ENCODE measurements at regions not wholly inside any gene's neighbourhood (a gene's known extent, or its start where the extent isn't known, plus 50 kb on each side); places are given as distances from the start of the nearest gene placed in this dataset.

DNA sequence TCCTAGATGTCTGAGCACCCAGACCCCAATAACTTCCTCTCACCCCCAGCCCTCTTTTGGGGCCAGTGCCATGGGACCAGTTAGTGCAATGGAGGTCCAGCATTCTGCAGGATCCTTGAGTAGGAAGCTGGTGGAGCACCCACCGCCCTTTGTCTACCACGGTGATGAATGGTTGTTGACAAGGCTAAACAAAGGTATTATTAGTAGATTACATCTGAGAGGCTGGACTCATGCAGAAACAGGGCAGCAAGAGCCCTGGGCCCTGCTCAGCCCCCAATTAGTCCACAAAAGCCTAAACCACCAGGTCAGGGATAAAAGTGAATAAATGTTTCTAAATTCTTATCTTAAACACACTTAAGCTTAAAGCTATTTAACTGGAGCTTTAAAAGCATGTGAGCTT lies 196.5 kb upstream of the TSHZ3 start:
- Mint-ChIP-seq H3K4me1 (no peaks in the 10 kb centered on the region), H3K36me3 (no peaks in the 10 kb centered on the region)

DNA sequence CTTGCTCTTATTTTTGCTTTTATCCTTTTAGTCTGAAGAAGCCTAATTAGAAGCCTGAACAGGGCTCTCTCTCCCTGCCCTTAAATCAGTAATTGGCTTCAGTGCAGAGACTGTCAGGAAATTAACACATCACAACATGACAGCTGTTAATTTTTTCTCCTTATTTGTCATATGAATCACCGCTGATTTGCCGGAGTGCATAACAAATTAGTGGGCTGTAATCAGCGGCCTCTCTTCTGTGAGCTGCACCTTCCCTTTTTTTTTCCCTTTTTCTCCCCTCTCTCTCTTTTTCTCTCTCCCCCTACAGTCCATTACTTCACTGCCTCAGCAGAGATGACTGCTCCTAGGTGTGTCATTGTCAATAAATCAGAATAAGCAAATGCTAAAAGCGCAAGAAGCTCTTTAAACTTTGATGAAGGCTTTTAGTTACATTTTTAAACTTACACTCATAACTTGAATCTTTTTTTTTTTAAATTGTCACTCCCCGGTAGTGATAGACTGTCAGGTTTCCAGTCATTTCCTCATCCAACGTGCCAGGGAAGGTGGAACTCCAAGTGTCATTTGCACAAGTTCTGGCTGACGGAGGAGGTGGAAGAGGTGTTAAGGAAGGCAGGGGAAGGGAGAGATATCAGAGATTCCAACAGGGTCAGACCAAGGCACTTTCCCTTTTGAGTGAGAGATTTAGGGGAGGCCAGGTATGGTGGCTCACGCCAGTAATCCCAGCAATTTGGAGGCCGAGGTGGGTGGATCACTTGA lies 197.1 kb upstream of the TSHZ3 start:
- Mint-ChIP-seq H3K27me3 (no peaks in the 10 kb centered on the region), H3K4me3 (no peak overlapping the region), H3K4me1 (no peaks in the 10 kb centered on the region), H3K36me3 (no peaks in the 10 kb centered on the region), H3K9me3 (no peaks in the 10 kb centered on the region), H3K27ac (no peak overlapping the region)

More for the DNA sequence above, 196.5 kb upstream of the TSHZ3 start:
- Mint-ChIP-seq H3K27ac (no peak overlapping the region), H3K9me3 (no peaks in the 10 kb centered on the region), H3K4me3 (no peak overlapping the region), H3K27me3 (no peaks in the 10 kb centered on the region)

DNA sequence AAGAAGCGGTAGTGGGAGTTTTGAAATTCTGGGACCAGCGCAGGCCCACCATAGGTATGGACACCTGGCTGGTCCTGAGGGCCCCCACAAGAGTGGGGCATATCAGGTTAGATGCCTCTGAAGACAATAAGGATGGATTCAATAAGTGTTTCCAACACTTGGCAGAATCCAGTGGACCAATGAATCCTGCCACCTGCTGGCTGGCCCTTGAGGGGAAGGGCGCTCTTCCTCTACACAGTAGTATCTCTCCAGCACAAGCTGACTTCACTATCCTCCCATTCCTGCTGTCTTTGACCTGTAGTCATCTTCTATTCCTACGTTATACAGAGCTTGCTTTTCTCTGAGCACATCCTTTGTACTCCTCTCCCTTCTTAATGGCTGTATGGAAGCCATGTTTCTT lies 199.7 kb upstream of the TSHZ3 start:
- Mint-ChIP-seq H3K27ac (no peak overlapping the region), H3K9me3 (no peaks in the 10 kb centered on the region), H3K36me3 (no peaks in the 10 kb centered on the region), H3K27me3 (peaks cover 3% of the 10 kb centered on the region), H3K4me1 (no peaks in the 10 kb centered on the region), H3K4me3 (no peak overlapping the region)

DNA sequence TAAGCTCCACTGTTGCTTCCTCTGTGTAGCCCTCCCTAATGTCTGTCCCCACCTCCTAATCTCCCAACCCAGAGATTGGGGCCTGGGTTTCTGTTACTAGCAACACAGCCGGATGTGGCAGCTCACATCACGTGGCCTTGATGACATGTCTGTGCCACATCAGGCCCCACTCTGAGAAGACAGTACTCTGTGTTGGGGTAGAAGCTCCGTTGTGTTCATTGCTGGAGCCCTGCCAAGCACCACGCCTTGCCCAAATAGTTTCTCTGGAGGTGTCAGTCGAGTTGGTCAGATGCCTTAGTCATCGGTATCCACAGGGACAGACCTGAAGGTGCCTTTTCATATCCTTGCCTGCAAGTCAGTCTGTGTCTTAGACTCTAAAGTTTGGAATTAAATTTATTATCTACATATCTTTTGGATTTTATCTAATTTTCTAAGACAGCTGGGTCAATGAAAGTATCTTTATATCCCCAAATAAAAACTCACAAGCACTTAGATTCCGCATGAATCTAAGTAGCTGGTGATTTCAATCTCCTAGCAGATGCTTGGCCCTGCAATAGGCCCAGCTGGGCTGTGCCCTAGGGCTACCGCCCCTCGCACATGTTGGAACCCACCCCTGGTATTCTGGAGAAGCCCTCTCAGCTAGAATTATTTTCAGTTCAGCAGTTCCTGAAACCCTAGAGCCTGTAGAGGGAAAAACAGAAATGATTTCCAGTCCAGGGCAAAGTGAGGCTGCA lies 204.0 kb upstream of the TSHZ3 start:
- Mint-ChIP-seq H3K9me3 (no peaks in the 10 kb centered on the region), H3K36me3 (no peaks in the 10 kb centered on the region), H3K27ac (no peak overlapping the region), H3K27me3 (peaks cover 3% of the 10 kb centered on the region), H3K4me3 (no peak overlapping the region), H3K4me1 (no peaks in the 10 kb centered on the region)

DNA sequence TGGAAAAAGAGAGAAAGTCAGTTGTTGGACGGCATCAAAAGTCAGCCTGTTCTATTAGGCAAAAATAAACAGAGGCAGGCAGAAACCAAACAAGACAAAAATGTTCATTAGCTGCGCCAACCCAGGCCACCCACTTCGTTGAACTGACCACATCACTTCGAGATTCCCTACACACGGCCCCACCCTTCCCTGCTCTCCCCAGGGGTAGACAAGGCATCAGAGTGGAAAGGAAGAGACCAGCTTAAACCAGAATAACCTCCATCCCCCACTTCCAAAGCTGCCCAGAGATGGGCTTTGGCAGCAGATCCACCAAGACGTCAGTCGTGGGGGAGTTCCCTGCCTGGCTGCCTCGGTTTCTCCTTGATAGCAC lies 204.6 kb upstream of the TSHZ3 start:
- H3K27ac Mint-ChIP-seq = no peak overlapping the region
- H3K4me1 Mint-ChIP-seq = no peaks in the 10 kb centered on the region
- H3K9me3 Mint-ChIP-seq = no peaks in the 10 kb centered on the region
- no peak overlapping the region for H3K4me3 Mint-ChIP-seq
- H3K27me3 Mint-ChIP-seq = peaks cover 3% of the 10 kb centered on the region
- no peaks in the 10 kb centered on the region for H3K36me3 Mint-ChIP-seq

DNA sequence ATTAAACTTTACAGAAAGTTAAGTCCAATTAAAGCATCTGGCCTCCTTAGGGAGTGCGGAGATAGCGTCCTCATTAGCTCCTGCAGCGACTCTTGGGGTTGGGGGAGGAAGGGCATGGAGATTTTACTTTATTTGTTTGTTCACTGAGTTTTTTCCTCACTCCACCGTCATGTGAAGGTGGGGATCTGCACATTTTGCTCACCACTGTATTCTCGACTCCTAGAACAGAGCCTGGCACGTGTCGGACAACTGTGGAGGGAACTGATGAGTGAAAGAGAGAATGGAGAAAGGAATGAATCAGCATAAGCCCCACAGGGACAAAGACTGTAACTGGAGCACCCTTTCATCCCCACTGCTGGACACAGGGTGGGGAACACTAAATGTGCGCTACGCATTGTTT lies 205.1 kb upstream of the TSHZ3 start:
- Mint-ChIP-seq H3K4me3 (no peak overlapping the region), H3K4me1 (no peaks in the 10 kb centered on the region), H3K36me3 (no peaks in the 10 kb centered on the region), H3K9me3 (no peaks in the 10 kb centered on the region), H3K27ac (no peak overlapping the region), H3K27me3 (peaks cover 3% of the 10 kb centered on the region)

DNA sequence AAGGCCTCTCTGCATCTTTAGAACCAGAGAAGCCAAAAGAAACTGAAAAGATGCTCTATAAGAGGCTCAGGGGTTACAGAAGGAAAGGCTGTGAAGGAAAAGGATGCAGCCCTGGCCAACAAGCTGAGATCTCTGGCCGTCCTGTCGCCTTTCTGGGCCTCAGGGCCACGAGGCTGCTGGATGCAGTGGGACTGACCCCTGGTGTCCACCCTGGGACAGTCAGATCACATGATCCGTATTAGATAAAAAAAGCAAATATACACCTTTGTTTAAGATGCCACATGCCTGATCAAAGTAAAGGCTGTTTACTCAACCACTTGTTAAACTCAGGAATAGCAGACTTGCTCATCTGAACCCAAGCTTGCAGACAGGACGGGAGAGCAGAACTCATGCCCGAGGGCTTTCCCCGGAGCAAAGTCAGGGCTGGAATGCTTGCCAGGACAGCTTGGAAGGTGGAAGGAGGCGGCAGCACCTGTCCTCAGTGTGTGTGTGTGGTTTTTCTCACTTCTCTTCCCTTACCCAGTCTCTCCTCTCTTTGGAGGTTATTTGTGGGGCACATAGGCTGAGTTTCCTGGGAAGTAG lies 206.5 kb upstream of the TSHZ3 start:
- Mint-ChIP-seq H3K27ac (no peak overlapping the region), H3K36me3 (peaks cover 2% of the 10 kb centered on the region), H3K4me3 (no peak overlapping the region), H3K27me3 (peaks cover 3% of the 10 kb centered on the region), H3K9me3 (no peaks in the 10 kb centered on the region), H3K4me1 (no peaks in the 10 kb centered on the region)

DNA sequence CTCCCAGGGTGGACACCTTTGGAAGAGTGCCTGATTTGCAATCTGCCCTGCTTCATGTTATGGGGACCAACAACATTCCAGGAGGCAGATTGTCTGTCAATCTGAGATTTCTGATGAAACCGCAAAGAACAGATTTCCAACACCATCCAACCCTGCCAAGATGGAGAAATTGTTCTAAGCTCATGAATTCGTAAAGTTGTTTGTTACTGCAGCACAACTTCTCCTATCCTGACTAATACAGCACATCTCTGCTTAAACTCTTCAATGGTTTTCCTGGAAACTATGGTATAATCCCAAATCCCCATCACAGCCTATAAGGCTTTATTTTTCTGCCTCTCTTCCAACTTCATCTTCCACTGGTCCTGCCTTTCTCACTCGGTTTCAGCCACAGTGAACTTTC lies 210.3 kb upstream of the TSHZ3 start:
- H3K36me3 Mint-ChIP-seq = peaks cover 2% of the 10 kb centered on the region
- H3K4me1 Mint-ChIP-seq = no peaks in the 10 kb centered on the region
- no peaks in the 10 kb centered on the region for H3K9me3 Mint-ChIP-seq
- H3K27me3 Mint-ChIP-seq = no peaks in the 10 kb centered on the region
- H3K4me3 Mint-ChIP-seq = no peak overlapping the region
- no peak overlapping the region for H3K27ac Mint-ChIP-seq

DNA sequence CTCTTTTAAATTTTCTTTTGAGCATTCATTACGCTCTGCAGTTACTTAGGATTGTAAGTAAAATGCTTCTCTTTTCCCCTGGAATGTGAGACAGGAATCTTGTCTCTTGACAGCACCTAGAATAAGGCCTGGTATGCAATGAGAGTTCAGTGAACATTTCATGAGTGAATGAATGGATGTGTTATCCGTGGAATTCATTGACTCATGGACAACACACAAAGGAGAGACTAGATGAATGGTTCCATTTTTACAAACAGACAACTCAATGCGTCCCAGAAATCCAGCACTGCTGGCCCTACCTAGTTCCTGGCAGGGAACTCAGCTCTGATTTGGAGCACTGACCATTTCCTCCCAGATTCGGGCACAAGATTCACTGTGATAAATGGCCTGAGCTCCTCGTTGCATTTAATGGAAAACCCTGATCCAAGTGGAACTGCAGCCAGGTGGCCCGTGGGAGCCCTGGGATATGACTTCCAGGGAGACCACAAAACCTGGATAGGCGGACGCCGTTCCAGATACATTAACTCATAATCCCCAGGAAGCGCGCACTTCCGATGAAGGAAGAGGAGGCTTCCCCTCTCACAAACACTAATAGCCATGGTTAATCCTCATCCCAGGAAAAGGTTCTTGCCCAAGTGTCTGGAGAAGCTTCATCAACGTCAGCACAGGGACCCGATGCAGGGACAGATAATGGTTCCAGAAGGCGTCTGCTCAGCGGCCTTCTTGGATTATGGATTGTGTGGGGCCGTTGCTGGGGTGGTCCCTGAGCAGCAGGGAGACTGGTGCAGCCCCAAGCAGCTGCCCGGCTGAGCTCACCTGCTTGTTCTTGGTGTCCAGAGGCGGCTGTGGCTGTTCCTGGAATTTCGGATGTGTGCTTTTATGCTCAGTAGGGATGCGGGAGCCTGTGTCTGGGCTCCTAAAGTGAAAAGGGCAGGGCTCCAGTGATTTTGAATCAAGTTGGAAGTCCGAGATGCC lies 211.1 kb upstream of the TSHZ3 start:
- no peaks in the 10 kb centered on the region for H3K4me1 Mint-ChIP-seq
- H3K27ac Mint-ChIP-seq = no peak overlapping the region
- peaks cover 1% of the 10 kb centered on the region for H3K27me3 Mint-ChIP-seq
- H3K9me3 Mint-ChIP-seq = no peaks in the 10 kb centered on the region
- H3K36me3 Mint-ChIP-seq = peaks cover 2% of the 10 kb centered on the region
- H3K4me3 Mint-ChIP-seq = no peak overlapping the region

DNA sequence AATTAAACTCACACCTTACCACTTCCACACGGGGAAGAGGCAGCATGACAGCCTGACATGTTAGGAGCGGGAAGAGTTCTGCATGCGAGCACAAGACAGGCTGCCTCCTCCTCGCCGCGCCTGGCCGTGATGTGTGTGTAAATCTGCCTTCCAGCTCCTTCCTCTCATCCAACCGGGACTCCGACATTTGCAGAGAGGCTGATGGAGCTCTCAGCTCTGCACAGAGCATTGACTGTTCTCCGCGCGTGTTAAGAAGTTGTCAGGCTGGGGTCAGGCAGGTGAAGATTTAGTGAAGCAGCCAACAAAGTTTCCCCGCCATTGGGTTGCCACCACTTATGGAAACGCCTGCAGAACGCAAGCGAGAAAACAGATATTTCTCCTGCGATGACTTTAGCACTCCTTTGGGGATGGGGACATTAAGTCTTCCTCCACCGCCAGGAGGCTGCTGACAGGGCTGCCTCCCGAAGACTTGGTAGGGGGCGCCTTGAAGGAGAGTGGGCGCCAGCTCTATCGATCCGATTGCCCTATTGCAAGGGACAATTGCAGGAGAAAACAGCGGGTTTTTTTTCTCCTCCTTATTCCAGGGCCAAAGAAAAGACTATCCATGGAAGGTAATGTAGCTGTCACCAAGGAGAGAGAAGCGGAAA lies 213.9 kb upstream of the TSHZ3 start:
- Mint-ChIP-seq H3K36me3 (peaks cover 2% of the 10 kb centered on the region), H3K9me3 (no peaks in the 10 kb centered on the region), H3K4me3 (no peak overlapping the region), H3K27ac (no peak overlapping the region), H3K27me3 (peaks cover 3% of the 10 kb centered on the region), H3K4me1 (no peaks in the 10 kb centered on the region)

DNA sequence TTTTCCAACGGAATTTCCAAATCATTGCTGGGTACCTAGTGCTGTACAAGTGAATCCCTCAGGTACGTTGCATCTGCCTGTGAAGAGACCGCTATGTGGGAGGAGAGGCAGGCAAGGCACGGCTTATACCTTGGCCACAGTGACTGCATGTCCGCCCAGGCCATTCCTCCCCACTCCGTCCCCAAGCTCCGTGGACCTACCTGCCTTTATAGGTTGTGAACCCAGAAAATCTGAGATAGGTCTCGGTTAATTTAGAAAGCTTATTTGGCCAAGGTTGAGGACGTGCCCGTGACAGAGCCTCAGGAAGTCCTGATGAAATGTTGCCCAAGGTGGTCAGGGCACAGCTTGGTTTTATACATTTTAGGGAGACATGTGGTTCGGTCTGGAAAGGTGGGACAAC lies 218.5 kb upstream of the TSHZ3 start:
- Mint-ChIP-seq H3K4me1 (no peaks in the 10 kb centered on the region), H3K36me3 (no peaks in the 10 kb centered on the region), H3K4me3 (no peak overlapping the region), H3K27me3 (peaks cover 3% of the 10 kb centered on the region), H3K27ac (no peak overlapping the region), H3K9me3 (no peaks in the 10 kb centered on the region)

DNA sequence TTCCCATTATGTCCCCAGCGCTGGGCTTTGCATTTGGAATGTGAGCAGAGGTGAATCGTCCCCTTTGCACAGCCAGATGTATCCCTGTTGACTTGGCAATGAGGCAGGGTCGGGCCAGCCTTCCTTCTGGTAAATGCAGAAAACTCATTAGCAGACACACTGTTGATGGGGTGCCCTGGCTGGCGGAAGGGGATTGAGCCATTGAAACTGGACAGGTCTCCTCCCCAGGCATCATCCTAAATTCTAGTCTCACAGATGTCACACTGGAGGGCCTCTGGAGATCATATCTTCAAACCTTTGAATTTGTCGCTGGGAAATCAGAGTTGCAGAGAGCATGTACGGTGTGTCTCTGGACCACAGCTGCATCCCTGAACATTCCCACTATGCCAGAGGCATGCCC lies 219.5 kb upstream of the TSHZ3 start:
- Mint-ChIP-seq H3K27me3 (peaks cover 6% of the 10 kb centered on the region), H3K4me3 (no peak overlapping the region), H3K27ac (no peak overlapping the region), H3K36me3 (no peaks in the 10 kb centered on the region), H3K9me3 (no peaks in the 10 kb centered on the region), H3K4me1 (no peaks in the 10 kb centered on the region)

DNA sequence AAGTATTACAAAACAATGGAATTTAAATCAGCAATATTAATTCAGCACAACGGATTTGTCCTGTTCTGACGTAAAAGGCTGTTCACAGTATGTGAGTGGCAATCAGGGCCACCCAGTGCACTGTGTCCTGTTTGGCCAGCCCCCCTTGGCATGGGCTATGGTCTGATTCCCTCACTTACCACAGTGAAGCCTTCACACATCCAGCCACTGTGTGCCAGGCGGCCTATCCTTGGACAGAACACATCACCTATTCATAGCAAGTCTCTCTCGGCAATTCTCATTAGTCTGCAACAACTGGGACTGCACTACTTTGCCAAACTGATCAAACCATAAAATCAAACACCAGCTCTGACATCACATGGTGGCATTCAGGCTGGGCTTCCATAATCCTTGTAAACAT lies 221.5 kb upstream of the TSHZ3 start:
- H3K27ac Mint-ChIP-seq = no peak overlapping the region
- no peaks in the 10 kb centered on the region for H3K4me1 Mint-ChIP-seq
- H3K36me3 Mint-ChIP-seq = no peaks in the 10 kb centered on the region
- peaks cover 7% of the 10 kb centered on the region for H3K27me3 Mint-ChIP-seq
- H3K9me3 Mint-ChIP-seq = no peaks in the 10 kb centered on the region
- H3K4me3 Mint-ChIP-seq = no peak overlapping the region

DNA sequence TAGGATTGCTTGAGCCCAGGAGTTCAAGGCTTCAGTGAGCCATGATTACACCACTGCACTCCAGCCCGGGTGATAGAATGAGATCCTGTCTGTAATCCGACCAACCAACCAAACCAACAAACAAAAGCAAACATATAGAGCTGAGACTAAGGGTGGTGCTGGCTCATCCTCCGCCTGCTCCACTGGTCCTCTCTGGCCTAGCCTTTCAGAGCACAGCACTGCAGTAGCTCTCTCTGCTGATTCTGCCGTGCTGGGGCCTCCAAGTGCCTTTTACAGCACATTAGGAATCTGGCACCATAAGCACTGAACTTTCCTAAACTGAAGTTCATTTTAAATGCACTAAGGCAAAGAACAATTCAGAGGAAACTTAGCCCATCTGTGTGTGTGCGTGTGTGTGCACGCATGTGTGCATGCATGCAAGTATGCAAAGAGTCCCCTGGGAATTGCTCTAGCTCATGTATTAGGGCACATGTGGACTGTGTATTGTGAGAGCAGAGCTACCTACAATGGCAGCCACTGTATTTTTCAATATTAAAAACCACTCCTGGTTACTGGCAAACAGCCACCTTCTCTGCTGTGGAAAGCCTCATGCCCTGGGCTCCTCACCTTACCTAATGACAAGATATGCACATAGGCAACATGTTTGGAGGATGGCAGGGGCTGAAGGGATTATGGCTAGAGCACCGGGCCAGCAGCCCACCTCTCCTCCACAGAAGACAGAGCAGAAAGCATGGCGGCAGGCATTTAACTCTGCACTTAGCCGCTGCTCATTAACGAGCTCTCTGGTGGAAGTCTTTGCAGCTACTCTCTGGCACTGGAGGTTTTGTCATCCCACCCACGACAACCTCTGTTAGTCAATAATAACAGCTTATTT lies 223.1 kb upstream of the TSHZ3 start:
- Mint-ChIP-seq H3K9me3 (no peaks in the 10 kb centered on the region), H3K36me3 (no peaks in the 10 kb centered on the region), H3K27ac (no peak overlapping the region), H3K4me1 (no peaks in the 10 kb centered on the region), H3K4me3 (no peak overlapping the region), H3K27me3 (peaks cover 5% of the 10 kb centered on the region)
